Kidney (tissue), 13 donors: ENCODE measurements at regions not wholly inside any gene's neighbourhood (a gene's known extent, or its start where the extent isn't known, plus 50 kb on each side); places are given as distances from the start of the nearest gene placed in this dataset.

Experiments used
- DNase-seq, 5 donors: peaks; one replicate each; pipeline ENCODE4 v3.0.0-alpha.2; 2013 to 2020
- FAIRE-seq: peaks from 2 replicates; lab custom pipeline; 2012; peaks lifted over from hg19 to GRCh38; lab: Jason Lieb, UNC
- H3K27ac ChIP-seq, 2 donors: one replicate each; pipeline ENCODE4 v1.7.0; 2013; ENCODE audit warnings: low read depth in 2 of 2, low read length in 2 of 2, inconsistent platforms in 1 of 2
- H3K27me3 ChIP-seq: one replicate; pipeline ENCODE4 v1.7.1; 2013; ENCODE audit warnings: low read length, inconsistent platforms; ENCODE audit not compliant: control insufficient read depth, insufficient read depth
- H3K36me3 ChIP-seq, 3 donors: one replicate each; pipeline versions ENCODE4 v1.7.0 to v1.7.1; 2013; ENCODE audit warnings: low read length in 3 of 3, control low read depth in 1 of 3, inconsistent platforms in 1 of 3; ENCODE audit not compliant: insufficient read depth in 3 of 3, control insufficient read depth in 2 of 3
- H3K4me1 ChIP-seq, 3 donors: one replicate each; pipeline versions ENCODE4 v1.7.0 to v1.7.1; 2013; ENCODE audit warnings: low read length in 3 of 3, inconsistent platforms in 1 of 3, low read depth in 1 of 3; ENCODE audit not compliant: control insufficient read depth in 2 of 3, insufficient read depth in 2 of 3
- H3K4me3 ChIP-seq, 3 donors: one replicate each; pipeline versions ENCODE4 v1.7.0 to v1.8.1; 2013; ENCODE audit warnings: low read length in 3 of 3, control low read depth in 1 of 3, inconsistent platforms in 1 of 3
- H3K9ac ChIP-seq, 3 donors: one replicate each; pipeline versions ENCODE4 v1.7.0 to v1.7.1; 2013; ENCODE audit warnings: low read length in 3 of 3, control low read depth in 1 of 3, inconsistent platforms in 1 of 3
- H3K9me3 ChIP-seq, 3 donors: one replicate each; pipeline versions ENCODE4 v1.7.0 to v1.7.1; 2013; ENCODE audit warnings: low read length in 3 of 3, control low read depth in 1 of 3, inconsistent platforms in 1 of 3; ENCODE audit not compliant: control insufficient read depth in 2 of 3, insufficient read depth in 1 of 3
- intact Hi-C: fragments of 100-400 bp; cut with DNase I; formaldehyde crosslinking; loops from one replicate; pipeline ENCODE4 v1.11.1; 2022
- TF ChIP-seq, protein P1 (sequence below): IDR thresholded peaks from 3 replicates; pipeline ENCODE4 v1.5.1; 2012; ENCODE audit warnings: mild to moderate bottlenecking, moderate library complexity, borderline replicate concordance; ENCODE audit not compliant: insufficient read depth; ENCODE audit errors: extremely low read depth
- donor health status: control.
- donor health status: control.
- donor health status: control.
- donor health status: control.
- donor health status: control.
- donor health status: DM: yes; HTN: yes; CAD: no.
- donor health status: Normal renal cell carcinoma (clear cell type).

DNA sequence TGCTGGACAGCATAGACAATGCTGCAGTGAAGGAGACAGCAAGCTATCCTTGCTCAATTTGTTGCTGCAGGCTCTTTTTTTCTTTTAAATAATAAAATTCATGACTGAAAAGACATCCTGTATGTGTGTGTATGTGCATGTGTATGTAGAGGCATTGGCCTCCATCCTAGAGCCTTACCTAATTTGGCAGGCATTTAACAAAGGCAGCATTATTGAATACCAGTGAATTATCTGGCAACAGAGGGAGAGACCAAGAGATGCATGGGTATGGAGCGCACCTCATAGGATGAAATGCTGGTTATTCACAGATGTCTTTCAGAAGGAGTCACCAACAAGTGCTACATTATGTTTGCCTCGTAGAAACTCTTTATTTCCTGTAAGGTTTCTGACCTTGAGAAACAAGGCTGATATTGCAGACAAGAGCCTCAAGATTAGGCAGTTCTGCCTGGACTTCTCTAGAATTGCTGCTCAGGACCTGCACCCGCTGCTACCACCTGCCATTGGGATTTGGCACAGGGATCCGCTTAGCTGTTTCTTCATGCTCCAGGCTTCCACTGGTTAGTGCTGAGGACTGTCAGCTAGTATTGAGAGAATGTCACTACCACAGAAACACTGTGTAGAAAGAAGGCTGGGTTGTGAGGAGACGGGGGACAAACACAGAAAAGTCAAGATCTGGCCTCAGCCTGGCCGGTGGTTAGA lies 247.7 kb upstream of the RFX3 start:
- intact Hi-C loops: no loop called here
- TF ChIP-seq, protein P1, sequence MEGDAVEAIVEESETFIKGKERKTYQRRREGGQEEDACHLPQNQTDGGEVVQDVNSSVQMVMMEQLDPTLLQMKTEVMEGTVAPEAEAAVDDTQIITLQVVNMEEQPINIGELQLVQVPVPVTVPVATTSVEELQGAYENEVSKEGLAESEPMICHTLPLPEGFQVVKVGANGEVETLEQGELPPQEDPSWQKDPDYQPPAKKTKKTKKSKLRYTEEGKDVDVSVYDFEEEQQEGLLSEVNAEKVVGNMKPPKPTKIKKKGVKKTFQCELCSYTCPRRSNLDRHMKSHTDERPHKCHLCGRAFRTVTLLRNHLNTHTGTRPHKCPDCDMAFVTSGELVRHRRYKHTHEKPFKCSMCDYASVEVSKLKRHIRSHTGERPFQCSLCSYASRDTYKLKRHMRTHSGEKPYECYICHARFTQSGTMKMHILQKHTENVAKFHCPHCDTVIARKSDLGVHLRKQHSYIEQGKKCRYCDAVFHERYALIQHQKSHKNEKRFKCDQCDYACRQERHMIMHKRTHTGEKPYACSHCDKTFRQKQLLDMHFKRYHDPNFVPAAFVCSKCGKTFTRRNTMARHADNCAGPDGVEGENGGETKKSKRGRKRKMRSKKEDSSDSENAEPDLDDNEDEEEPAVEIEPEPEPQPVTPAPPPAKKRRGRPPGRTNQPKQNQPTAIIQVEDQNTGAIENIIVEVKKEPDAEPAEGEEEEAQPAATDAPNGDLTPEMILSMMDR: no peak
- H3K9ac ChIP-seq: no peak overlapping the region
- no peaks in the 10 kb centered on the region for H3K9me3 ChIP-seq
- no peak overlapping the region for H3K27ac ChIP-seq
- peaks cover 0 to 7% (median 3%) of the 10 kb centered on the region in 3 donors for H3K4me1 ChIP-seq
- no peaks in the 10 kb centered on the region for H3K36me3 ChIP-seq
- FAIRE-seq (no peak), DNase-seq (no peak)
- H3K4me3 ChIP-seq: no peak overlapping the region
- no peaks in the 10 kb centered on the region for H3K27me3 ChIP-seq

DNA sequence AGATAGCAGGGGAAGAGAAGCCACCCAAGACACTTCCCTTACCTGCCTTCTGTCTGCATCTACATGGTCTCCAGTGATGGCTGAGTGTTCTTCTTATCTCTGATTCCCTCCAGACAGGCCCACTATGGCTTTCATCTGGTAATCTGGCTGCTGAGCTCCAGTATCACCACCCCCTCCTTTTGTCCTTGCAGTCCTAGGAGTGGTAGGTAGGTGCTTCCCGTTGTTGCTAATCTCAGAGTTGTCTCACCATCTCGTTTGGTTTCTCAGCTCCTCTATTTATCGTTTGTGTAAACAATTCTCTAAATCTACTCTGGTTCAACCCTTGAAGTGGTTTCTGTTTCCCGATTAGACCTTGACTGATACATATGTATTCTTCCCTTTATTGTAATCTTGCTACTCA lies 243.8 kb upstream of the RFX3 start:
- DNase-seq (no peak), FAIRE-seq (no peak)
- intact Hi-C loops: no loop called here
- peak overlapping the region in 1 of 2 donors; percentile 68 for H3K27ac ChIP-seq
- no peak overlapping the region for H3K9ac ChIP-seq
- H3K27me3 ChIP-seq: no peaks in the 10 kb centered on the region
- TF ChIP-seq, protein P1: no peak
- no peaks in the 10 kb centered on the region for H3K36me3 ChIP-seq
- H3K4me1 ChIP-seq: peaks cover 0 to 11% (median 3%) of the 10 kb centered on the region in 3 donors
- H3K9me3 ChIP-seq: no peaks in the 10 kb centered on the region
- H3K4me3 ChIP-seq: no peak overlapping the region

DNA sequence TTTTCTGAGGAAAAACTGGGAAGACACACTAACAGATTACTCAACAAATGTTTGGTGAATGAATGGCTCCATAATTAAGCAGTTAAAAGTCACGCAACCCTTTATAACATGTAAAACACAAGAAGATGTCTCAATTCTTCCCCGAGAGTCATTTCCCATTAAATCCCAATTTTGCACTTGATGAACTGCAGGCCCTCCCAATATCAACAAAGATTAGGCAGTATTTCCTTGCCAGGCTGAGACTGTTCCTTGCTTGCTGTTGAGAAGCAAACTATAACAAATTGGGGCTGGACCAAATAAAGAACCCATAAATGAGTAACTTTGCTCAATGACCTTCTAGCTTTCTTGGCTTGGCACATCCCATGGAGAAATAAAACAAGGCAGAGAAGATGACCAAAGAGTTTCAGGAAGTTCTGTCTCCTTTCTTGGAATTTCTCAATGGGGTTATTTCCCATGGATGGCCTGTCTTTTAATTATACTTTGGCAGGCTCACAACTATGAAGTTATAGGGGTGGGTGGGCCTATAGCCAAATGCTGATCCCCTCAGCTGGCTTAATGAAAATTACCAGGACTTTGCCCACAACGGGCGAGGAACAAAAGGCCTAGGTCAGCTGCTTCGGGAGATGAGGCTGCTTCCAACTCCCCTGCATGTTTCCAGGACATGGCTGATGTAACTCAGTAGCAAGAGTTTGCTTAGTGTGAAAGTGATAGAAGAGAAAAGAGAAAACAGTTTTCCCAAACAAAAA lies 243.1 kb upstream of the RFX3 start:
- H3K4me1 ChIP-seq: peaks cover 0 to 11% (median 3%) of the 10 kb centered on the region in 3 donors
- H3K9ac ChIP-seq: no peak overlapping the region
- H3K27ac ChIP-seq: peak overlapping the region in 1 of 2 donors; percentile 68
- H3K4me3 ChIP-seq: no peak overlapping the region
- peak in 1 of 5 donors; percentile 87 for DNase-seq
- intact Hi-C loops: no loop called here
- peak; percentile 32 for FAIRE-seq
- TF ChIP-seq, protein P1: no peak
- H3K27me3 ChIP-seq: no peaks in the 10 kb centered on the region
- H3K9me3 ChIP-seq: no peaks in the 10 kb centered on the region
- H3K36me3 ChIP-seq: no peaks in the 10 kb centered on the region
